ENCODE measurements at regions not wholly inside any gene's neighbourhood (a gene's known extent, or its start where the extent isn't known, plus 50 kb on each side); places are given as distances from the start of the nearest gene placed in this dataset.

DNA sequence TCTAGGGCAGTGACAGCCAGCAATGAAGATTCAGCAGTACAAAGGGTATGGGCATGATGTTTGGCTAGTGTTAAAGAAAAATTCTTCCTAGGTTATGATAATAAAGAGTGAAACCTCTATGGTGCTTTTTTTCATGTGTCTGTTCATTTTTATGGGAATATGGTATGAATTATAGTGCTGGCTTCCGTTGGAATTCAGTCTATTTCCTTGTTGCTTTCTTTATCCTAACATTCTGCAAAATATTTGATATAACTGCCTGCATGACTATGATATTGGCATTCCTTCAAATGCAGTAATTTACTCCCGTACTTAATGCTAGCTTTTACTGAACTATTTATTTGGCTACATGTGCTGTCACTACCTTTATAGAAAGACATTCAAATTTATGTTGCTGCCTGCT is 57.6 kb upstream of the ATP11B start:
- TF ChIP-seq CTCF (conservative IDR thresholded peaks at IDR 0.05) (no peak), ZFX (IDR thresholded peaks at IDR 0.05) (no peak)

Measured in C4-2B (cell line).